Parathyroid adenoma (tissue), 2 donors: ENCODE measurements at regions not wholly inside any gene's neighbourhood (a gene's known extent, or its start where the extent isn't known, plus 50 kb on each side); places are given as distances from the start of the nearest gene placed in this dataset.

Source experiments
- H2AFZ ChIP-seq: fragments of 300-600 bp; sonication (generic); one replicate; pipeline ENCODE4 v1.7.0; 2017; ENCODE audit warnings: antibody characterized with exemption, mild to moderate bottlenecking
- H3K27ac ChIP-seq: fragments of 300-600 bp; sonication (generic); one replicate; pipeline ENCODE4 v1.7.0; 2017
- H3K27me3 ChIP-seq: fragments of 300-600 bp; sonication (generic); one replicate; pipeline ENCODE4 v1.7.0; 2017; ENCODE audit warnings: low read length; ENCODE audit not compliant: control insufficient read depth, insufficient read depth
- H3K36me3 ChIP-seq: fragments of 300-600 bp; sonication (generic); one replicate; pipeline ENCODE4 v1.7.0; 2017; ENCODE audit warnings: low read length; ENCODE audit not compliant: control insufficient read depth, insufficient read depth
- H3K4me1 ChIP-seq: fragments of 300-600 bp; sonication (generic); one replicate; pipeline ENCODE4 v1.7.0; 2017; ENCODE audit warnings: control low read depth
- H3K4me2 ChIP-seq: fragments of 300-600 bp; sonication (generic); one replicate; pipeline ENCODE4 v1.7.0; 2017; ENCODE audit warnings: low read length
- H3K4me3 ChIP-seq: fragments of 300-600 bp; sonication (generic); one replicate; pipeline ENCODE4 v1.7.0; 2017; ENCODE audit warnings: low read depth, low read length
- H3K79me2 ChIP-seq: fragments of 300-600 bp; sonication (generic); one replicate; pipeline ENCODE4 v1.7.0; 2017; ENCODE audit warnings: control low read depth
- H3K9ac ChIP-seq: fragments of 300-600 bp; sonication (generic); one replicate; pipeline ENCODE4 v1.7.0; 2017; ENCODE audit warnings: mild to moderate bottlenecking
- H3K9me3 ChIP-seq: fragments of 300-600 bp; sonication (generic); one replicate; pipeline ENCODE4 v1.7.0; 2017; ENCODE audit warnings: low read length; ENCODE audit not compliant: control insufficient read depth
- TF ChIP-seq, protein P1 (sequence below): fragments of 300-600 bp; sonication (generic); IDR thresholded peaks from one replicate; pipeline ENCODE4 v1.7.0; 2017; ENCODE audit warnings: antibody characterized with exemption, mild to moderate bottlenecking
- donor health status: primary hyperparathyroidism.

DNA sequence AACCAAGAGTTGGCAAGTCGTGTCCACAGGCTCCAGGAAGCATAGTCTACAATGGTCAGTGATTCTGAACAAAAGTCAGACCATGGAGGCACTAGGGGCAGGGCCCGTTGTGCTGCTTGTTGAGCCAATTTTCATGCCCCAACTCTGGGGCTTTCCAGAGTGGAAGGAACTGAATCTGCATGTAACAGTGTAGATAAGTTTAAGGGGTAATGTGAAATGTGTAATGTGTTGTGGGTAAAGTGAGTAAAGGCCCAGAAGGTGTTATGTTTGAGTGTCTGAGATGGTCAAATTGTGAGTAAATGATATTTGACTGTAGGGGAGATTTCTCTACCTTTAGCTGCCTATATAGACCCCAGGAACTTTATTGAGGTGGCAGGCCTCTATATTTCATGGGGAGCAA lies 1336.5 kb upstream of the SLC39A10 start:
- TF ChIP-seq, protein P1, sequence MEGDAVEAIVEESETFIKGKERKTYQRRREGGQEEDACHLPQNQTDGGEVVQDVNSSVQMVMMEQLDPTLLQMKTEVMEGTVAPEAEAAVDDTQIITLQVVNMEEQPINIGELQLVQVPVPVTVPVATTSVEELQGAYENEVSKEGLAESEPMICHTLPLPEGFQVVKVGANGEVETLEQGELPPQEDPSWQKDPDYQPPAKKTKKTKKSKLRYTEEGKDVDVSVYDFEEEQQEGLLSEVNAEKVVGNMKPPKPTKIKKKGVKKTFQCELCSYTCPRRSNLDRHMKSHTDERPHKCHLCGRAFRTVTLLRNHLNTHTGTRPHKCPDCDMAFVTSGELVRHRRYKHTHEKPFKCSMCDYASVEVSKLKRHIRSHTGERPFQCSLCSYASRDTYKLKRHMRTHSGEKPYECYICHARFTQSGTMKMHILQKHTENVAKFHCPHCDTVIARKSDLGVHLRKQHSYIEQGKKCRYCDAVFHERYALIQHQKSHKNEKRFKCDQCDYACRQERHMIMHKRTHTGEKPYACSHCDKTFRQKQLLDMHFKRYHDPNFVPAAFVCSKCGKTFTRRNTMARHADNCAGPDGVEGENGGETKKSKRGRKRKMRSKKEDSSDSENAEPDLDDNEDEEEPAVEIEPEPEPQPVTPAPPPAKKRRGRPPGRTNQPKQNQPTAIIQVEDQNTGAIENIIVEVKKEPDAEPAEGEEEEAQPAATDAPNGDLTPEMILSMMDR, result no peak
- Histone ChIP-seq H3K4me3 (no peak overlapping the region), H3K9ac (no peak overlapping the region), H2AFZ (no peak overlapping the region), H3K79me2 (no peaks in the 10 kb centered on the region), H3K9me3 (no peaks in the 10 kb centered on the region), H3K27ac (no peak overlapping the region), H3K4me1 (no peaks in the 10 kb centered on the region), H3K27me3 (no peaks in the 10 kb centered on the region), H3K36me3 (no peaks in the 10 kb centered on the region), H3K4me2 (no peak overlapping the region)

DNA sequence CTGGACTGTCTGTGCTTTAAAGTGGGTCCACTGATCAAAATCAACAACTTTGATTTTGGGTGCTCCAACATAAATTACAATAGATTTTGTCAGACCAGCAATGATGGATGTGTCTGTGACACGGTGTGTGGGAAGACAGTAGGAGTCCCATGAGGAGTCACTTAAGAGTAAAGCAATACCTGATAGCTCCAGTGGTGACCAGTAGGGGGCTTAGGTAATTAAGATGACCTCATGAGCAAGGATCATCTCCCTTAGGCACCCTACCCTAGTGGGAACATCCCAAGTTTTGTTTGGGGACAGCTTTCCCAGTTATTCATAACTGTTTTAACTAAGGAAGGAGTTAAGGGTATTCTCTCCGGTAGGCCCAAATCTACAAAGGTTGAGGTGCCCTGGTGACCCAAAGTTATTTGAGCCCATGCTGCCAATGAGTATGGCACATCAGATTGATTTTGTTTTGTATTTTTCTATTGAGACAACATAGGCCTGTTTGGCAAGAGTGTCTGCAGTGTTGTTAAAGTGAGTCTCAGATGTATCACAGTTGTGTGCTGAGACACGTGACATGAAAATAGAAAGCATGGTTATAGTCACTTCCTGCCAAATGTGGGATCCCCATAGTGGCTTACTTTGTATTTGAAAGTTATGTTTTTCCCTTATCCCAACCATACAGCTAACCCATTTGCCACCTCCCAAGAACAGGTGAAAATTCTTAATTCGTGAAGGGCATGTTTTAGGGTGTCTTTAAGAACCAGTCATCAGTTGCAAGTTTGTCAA lies 1337.6 kb upstream of the SLC39A10 start:
- Histone ChIP-seq H2AFZ (no peak overlapping the region), H3K4me2 (no peak overlapping the region), H3K27ac (no peak overlapping the region), H3K9ac (no peak overlapping the region), H3K36me3 (no peaks in the 10 kb centered on the region), H3K9me3 (no peaks in the 10 kb centered on the region), H3K27me3 (no peaks in the 10 kb centered on the region), H3K79me2 (no peaks in the 10 kb centered on the region), H3K4me1 (no peaks in the 10 kb centered on the region), H3K4me3 (no peak overlapping the region)
- TF ChIP-seq, protein P1, result no peak

DNA sequence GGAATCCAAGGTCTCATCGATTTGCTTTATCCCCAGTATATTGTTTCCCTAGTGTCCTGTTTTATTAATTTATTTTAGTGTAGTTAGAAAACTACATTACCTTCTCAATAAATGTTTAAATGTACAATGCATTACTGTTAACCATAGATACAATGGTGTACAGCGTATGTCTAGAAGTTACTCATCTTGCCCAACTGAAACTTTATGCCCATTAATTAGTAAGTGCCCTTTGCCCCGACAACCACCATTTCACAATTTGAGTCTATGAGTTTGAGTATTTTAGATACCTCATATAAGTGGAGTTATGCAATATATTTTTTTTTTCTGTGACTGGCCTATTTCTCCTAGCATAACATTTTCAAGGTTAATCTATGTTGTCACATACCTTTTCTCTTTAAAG lies 1343.0 kb upstream of the SLC39A10 start:
- Histone ChIP-seq H3K9ac (no peak overlapping the region), H3K4me3 (no peak overlapping the region), H3K79me2 (no peaks in the 10 kb centered on the region), H3K27me3 (no peaks in the 10 kb centered on the region), H3K36me3 (no peaks in the 10 kb centered on the region), H3K9me3 (no peaks in the 10 kb centered on the region), H3K4me2 (no peak overlapping the region), H3K27ac (no peak overlapping the region), H2AFZ (no peak overlapping the region), H3K4me1 (no peaks in the 10 kb centered on the region)
- TF ChIP-seq, protein P1, result no peak

DNA sequence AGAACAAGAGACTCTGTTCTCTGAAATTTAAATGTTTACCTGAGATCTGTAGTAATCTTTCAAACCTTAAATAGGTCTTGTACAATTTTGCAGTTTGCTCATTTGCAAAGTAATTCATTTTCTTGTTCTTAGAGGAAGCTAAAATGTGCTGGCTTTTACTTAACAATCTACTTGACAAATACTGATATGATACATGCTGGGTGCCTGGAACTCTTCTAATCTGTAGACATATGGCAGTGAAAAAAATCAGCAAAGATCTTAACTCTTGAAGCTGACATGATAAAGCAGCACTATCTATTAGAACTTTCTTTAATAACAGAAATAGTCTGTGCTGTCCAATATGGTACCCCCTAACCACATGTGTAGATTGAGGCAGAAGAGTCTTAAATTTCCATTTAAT lies 1352.8 kb upstream of the SLC39A10 start:
- no peaks in the 10 kb centered on the region for H3K36me3 ChIP-seq
- no peak overlapping the region for H3K4me2 ChIP-seq
- H3K4me3 ChIP-seq, result no peak overlapping the region
- TF ChIP-seq, protein P1, result no peak
- no peaks in the 10 kb centered on the region for H3K27me3 ChIP-seq
- H3K27ac ChIP-seq, result no peak overlapping the region
- no peak overlapping the region for H3K9ac ChIP-seq
- no peaks in the 10 kb centered on the region for H3K9me3 ChIP-seq
- H3K4me1 ChIP-seq, result no peaks in the 10 kb centered on the region
- H2AFZ ChIP-seq, result no peak overlapping the region
- no peaks in the 10 kb centered on the region for H3K79me2 ChIP-seq

DNA sequence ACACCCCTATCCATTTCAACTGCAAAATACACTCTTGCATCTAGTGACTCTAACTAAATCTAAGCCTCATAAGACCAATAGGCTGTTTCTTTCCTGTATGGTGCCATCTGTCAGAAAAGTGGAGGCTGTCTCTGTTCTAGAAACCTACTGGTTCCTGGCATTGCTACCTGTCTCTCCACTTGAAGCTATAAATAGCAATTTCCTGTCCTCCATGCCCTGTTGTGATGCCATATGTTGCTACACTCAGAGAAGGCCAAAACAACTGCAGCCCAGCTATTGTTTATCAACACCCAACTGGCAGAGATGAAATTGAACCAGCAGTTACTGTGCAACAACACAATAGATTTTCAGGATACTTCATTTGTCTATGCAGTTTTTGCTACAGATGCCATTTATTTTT lies 1355.1 kb upstream of the SLC39A10 start:
- TF ChIP-seq, protein P1, result no peak
- H2AFZ ChIP-seq, result no peak overlapping the region
- H3K4me1 ChIP-seq, result no peaks in the 10 kb centered on the region
- H3K4me3 ChIP-seq, result no peak overlapping the region
- H3K36me3 ChIP-seq, result no peaks in the 10 kb centered on the region
- H3K79me2 ChIP-seq, result no peaks in the 10 kb centered on the region
- no peak overlapping the region for H3K27ac ChIP-seq
- no peaks in the 10 kb centered on the region for H3K27me3 ChIP-seq
- no peak overlapping the region for H3K4me2 ChIP-seq
- H3K9ac ChIP-seq, result no peak overlapping the region
- H3K9me3 ChIP-seq, result no peaks in the 10 kb centered on the region
